ENCODE measurements at regions not wholly inside any gene's neighbourhood (a gene's known extent, or its start where the extent isn't known, plus 50 kb on each side); places are given as distances from the start of the nearest gene placed in this dataset.

DNA sequence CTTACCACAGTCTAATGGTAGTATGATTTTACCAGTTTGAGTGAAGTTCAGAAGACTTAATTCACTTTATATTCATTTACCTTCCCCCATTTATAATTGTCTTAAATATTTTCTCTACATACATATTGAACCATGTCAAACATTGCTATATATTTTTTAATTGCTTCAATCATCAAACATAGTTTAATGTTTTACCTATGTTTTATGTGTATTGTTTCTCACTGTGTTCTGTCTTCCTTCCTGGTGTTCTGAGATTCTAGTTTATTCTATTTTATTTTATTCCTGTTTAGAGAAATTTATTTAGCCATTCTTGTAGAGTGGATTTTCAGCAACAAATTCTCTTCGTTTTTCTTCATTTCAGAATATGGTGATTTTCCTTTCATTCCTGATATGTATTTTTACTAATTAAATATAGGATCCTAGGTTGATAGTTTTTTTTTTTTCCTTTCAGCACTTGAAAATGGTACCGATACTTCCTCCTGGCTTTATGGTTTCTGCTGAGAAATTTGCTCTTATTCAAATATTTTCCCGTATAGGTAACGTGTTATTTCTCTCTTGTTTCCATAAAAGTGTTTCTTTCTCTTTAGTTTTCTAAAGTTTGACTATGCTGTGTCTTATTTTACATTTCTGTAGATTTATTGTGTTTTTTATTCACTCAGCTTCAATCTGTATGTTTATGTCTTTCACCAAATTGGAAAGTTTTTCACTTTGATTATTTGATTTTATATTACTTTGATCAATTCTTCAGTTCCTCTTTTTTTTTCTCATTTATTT, 201.8 kb upstream of the AGR3 start:
- Mint-ChIP-seq H3K9me3 (no peaks in the 10 kb centered on the region), H3K4me3 (no peak overlapping the region), H3K4me1 (ENCODE audit: unreplicated experiment) (no peaks in the 10 kb centered on the region), H3K36me3 (no peaks in the 10 kb centered on the region), H3K27ac (no peak overlapping the region), H3K27me3 (no peaks in the 10 kb centered on the region)
- no peak for DNase-seq (ENCODE audit: extremely low spot score, unreplicated experiment)
- TF ChIP-seq, protein P1, sequence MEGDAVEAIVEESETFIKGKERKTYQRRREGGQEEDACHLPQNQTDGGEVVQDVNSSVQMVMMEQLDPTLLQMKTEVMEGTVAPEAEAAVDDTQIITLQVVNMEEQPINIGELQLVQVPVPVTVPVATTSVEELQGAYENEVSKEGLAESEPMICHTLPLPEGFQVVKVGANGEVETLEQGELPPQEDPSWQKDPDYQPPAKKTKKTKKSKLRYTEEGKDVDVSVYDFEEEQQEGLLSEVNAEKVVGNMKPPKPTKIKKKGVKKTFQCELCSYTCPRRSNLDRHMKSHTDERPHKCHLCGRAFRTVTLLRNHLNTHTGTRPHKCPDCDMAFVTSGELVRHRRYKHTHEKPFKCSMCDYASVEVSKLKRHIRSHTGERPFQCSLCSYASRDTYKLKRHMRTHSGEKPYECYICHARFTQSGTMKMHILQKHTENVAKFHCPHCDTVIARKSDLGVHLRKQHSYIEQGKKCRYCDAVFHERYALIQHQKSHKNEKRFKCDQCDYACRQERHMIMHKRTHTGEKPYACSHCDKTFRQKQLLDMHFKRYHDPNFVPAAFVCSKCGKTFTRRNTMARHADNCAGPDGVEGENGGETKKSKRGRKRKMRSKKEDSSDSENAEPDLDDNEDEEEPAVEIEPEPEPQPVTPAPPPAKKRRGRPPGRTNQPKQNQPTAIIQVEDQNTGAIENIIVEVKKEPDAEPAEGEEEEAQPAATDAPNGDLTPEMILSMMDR (conservative IDR thresholded peaks at IDR 0.05), result no peak

DNA sequence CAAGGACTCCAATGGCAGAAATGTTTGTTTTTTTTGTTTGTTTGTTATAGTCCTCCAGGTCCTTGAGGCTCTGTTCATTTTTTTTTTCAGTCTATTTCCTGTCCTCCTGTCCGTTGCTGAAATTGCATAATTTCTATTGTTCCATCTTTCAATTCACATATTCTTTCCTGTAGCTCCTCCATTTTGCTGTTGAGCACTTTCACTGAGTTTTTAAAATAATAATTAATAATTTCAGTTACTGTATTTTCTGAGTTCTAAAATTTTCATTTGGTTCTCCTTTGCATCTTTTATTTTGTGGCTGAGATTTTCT, 202.3 kb upstream of the AGR3 start:
- Mint-ChIP-seq H3K4me3 (no peak overlapping the region), H3K4me1 (ENCODE audit: unreplicated experiment) (no peaks in the 10 kb centered on the region), H3K27me3 (no peaks in the 10 kb centered on the region), H3K9me3 (no peaks in the 10 kb centered on the region), H3K36me3 (no peaks in the 10 kb centered on the region), H3K27ac (no peak overlapping the region)
- no peak for DNase-seq (ENCODE audit: extremely low spot score, unreplicated experiment)
- TF ChIP-seq, protein P1 (conservative IDR thresholded peaks at IDR 0.05), result no peak

DNA sequence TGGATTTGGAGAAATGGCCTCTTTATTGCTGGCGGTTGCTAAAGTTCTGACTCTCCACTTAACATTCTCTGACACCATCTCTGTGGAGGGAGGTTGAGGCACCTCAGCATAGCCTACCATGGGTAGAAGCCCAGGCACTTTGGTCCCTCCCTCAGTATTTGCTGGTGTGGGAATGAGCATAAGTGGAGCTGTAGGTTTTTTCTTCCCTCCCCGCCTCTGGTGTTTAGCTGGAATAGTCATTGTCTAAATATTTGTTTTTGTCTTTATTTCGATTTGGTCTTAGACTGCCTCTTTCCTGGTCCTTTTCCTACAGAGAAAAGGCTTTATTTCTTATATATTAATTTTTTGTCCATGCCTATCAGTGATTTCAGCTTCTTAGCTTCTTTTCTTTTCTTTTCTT, 203.4 kb upstream of the AGR3 start:
- Mint-ChIP-seq H3K36me3 (no peaks in the 10 kb centered on the region), H3K27me3 (no peaks in the 10 kb centered on the region), H3K27ac (no peak overlapping the region), H3K4me1 (ENCODE audit: unreplicated experiment) (no peaks in the 10 kb centered on the region), H3K9me3 (no peaks in the 10 kb centered on the region), H3K4me3 (no peak overlapping the region)
- DNase-seq (ENCODE audit: extremely low spot score, unreplicated experiment), result no peak
- TF ChIP-seq, protein P1 (conservative IDR thresholded peaks at IDR 0.05), result no peak

DNA sequence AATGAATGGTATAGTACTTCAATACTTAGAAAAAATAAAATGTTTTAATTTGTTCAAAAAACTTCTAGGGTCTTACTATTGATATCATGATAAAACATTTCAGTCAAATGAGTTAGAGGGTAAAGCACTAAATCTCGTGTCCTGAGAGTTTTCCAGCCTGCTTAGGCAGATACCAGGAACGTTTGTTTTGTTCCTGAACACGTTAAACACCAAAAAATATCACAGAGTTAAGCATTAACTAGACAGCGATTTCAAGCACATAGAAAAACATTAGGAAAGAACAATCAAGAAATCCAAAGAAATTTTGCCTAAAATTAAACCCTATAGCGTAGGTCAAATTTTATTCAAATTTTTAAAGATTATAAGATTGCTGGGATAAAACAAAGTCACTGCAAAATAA, 204.6 kb upstream of the AGR3 start:
- Mint-ChIP-seq H3K27me3 (no peaks in the 10 kb centered on the region), H3K4me1 (ENCODE audit: unreplicated experiment) (no peaks in the 10 kb centered on the region), H3K27ac (no peak overlapping the region), H3K9me3 (no peaks in the 10 kb centered on the region), H3K36me3 (no peaks in the 10 kb centered on the region), H3K4me3 (no peak overlapping the region)
- TF ChIP-seq, protein P1 (conservative IDR thresholded peaks at IDR 0.05), result no peak
- DNase-seq (ENCODE audit: extremely low spot score, unreplicated experiment), result no peak

DNA sequence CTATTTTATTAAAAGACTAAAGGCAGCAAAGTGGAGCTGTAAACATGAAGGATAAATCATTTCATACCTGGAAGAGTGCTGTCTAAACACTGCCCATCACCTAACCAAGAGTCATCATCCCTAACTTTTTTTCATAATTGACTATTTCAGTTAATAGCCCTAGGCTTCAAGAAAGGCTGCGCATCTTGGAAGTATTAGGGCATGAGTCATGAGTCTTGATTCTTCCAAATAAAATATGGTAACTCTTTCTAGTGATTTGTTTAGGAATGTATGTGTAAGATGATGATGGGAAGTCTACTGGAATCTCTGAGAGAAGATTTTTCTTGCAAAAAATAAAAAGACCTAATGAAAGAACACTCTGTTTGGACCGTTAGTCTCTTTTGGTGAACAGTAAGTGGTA, 207.7 kb upstream of the AHR start:
- no peaks in the 10 kb centered on the region for H3K36me3 Mint-ChIP-seq
- H3K4me3 Mint-ChIP-seq, result no peak overlapping the region
- no peaks in the 10 kb centered on the region for H3K27me3 Mint-ChIP-seq
- H3K4me1 Mint-ChIP-seq (ENCODE audit: unreplicated experiment), result no peaks in the 10 kb centered on the region
- DNase-seq (ENCODE audit: extremely low spot score, unreplicated experiment), result no peak
- no peaks in the 10 kb centered on the region for H3K9me3 Mint-ChIP-seq
- H3K27ac Mint-ChIP-seq, result no peak overlapping the region
- TF ChIP-seq, protein P1 (conservative IDR thresholded peaks at IDR 0.05), result no peak

DNA sequence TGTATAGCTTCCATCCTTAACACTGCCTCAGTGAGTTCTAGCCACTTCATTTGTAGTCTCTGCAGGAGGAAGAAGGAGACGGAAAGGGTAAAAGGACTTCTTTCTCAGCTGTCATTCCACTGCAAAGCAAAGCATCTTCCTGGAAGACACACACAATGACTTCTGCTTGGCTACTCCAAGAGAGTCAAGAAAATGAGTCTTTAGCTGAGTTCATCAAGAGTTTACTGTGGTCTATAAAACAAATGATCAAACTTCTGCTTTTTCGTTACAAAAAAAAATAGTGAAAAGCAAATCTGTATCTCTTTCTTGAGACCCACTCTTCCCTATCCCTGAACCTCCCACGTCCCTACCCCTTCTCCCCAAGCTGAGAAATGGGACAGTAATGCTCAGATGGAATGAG, 205.0 kb upstream of the AHR start:
- no peaks in the 10 kb centered on the region for H3K4me1 Mint-ChIP-seq (ENCODE audit: unreplicated experiment)
- H3K4me3 Mint-ChIP-seq, result no peak overlapping the region
- H3K27me3 Mint-ChIP-seq, result no peaks in the 10 kb centered on the region
- H3K9me3 Mint-ChIP-seq, result no peaks in the 10 kb centered on the region
- H3K36me3 Mint-ChIP-seq, result no peaks in the 10 kb centered on the region
- TF ChIP-seq, protein P1 (conservative IDR thresholded peaks at IDR 0.05), result no peak
- no peak overlapping the region for H3K27ac Mint-ChIP-seq
- DNase-seq (ENCODE audit: extremely low spot score, unreplicated experiment), result no peak
